Stomach (tissue), 4 donors: ENCODE measurements at regions not wholly inside any gene's neighbourhood (a gene's known extent, or its start where the extent isn't known, plus 50 kb on each side); places are given as distances from the start of the nearest gene placed in this dataset.

Experiments
- CTCF ChIP-seq, 7 experiments: fragments of 450-650 bp in 4 of 7; fragments of 200-600 bp in 3 of 7; sonication (generic) in 3 of 7; IDR thresholded peaks; one replicate each; pipeline ENCODE4 v1.5.1; 2016 to 2019; ENCODE audit warnings: antibody characterized with exemption in 7 of 7, control low read depth in 2 of 7, mild to moderate bottlenecking in 1 of 7
- EP300 ChIP-seq: sonication (generic); formaldehyde crosslinking; IDR thresholded peaks from one replicate; pipeline ENCODE4 v1.6.1; 2017; ENCODE audit warnings: antibody characterized with exemption
- POLR2A ChIP-seq, 4 donors: fragments of 450-650 bp; IDR thresholded peaks; one replicate each; pipeline ENCODE4 v1.6.1; 2016; ENCODE audit warnings: antibody characterized with exemption in 4 of 4, control low read depth in 2 of 4, mild to moderate bottlenecking in 1 of 4, moderate library complexity in 1 of 4
- POLR2AphosphoS5 ChIP-seq, 3 donors: sonication (generic); formaldehyde crosslinking; IDR thresholded peaks; one replicate each; pipeline ENCODE4 v1.6.1; 2016; ENCODE audit warnings: antibody characterized with exemption in 3 of 3

- no peak for TF ChIP-seq CTCF (IDR thresholded peaks at IDR 0.05)
- TF ChIP-seq POLR2A (IDR thresholded peaks at IDR 0.05), result no peak
- no peak for TF ChIP-seq POLR2AphosphoS5 (IDR thresholded peaks at IDR 0.05)
- no peak for TF ChIP-seq EP300
These were observed 88.2 kb downstream of the HS1BP3 start for GRCh38 chr2:20562540-20563225.
